Mesendoderm (in vitro differentiated cells): ENCODE measurements at regions not wholly inside any gene's neighbourhood (a gene's known extent, or its start where the extent isn't known, plus 50 kb on each side); places are given as distances from the start of the nearest gene placed in this dataset.

Experiments
- DNase-seq: peaks from one replicate; pipeline ENCODE4 v3.0.0; 2013
- H2AK5ac ChIP-seq: 2 replicates; pipeline ENCODE4 v1.6.1; 2013; ENCODE audit warnings: low read length, inconsistent platforms
- H2BK120ac ChIP-seq: 2 replicates; pipeline ENCODE4 v1.6.1; 2013; ENCODE audit warnings: low read depth, mild to moderate bottlenecking, low read length, moderate library complexity, mixed read lengths
- H2BK15ac ChIP-seq: replicated peaks from 2 replicates; pipeline ENCODE4 v1.6.1; 2013; ENCODE audit warnings: low read depth, mild to moderate bottlenecking, moderate library complexity
- H2BK5ac ChIP-seq: 2 replicates; pipeline ENCODE4 v1.6.1; 2013; ENCODE audit warnings: low read length, inconsistent platforms
- H3K18ac ChIP-seq: 2 replicates; pipeline ENCODE4 v1.6.1; 2013; ENCODE audit warnings: mild to moderate bottlenecking, low read length, mixed read lengths
- H3K23ac ChIP-seq: one replicate; pipeline ENCODE4 v1.6.1; 2013; ENCODE audit warnings: low read length
- H3K27ac ChIP-seq: 2 replicates; pipeline ENCODE4 v1.5.1; 2013; ENCODE audit warnings: low read depth, mild to moderate bottlenecking, inconsistent platforms, low read length, moderate library complexity
- H3K27me3 ChIP-seq: 2 replicates; pipeline ENCODE4 v1.6.1; 2013; ENCODE audit warnings: low read length, control low read depth, mild to moderate bottlenecking, inconsistent platforms; ENCODE audit not compliant: insufficient read depth, poor library complexity
- H3K36me3 ChIP-seq: 2 replicates; pipeline ENCODE4 v1.6.1; 2013; ENCODE audit warnings: low read length, inconsistent platforms; ENCODE audit not compliant: control insufficient read depth, insufficient read depth
- H3K4ac ChIP-seq: one replicate; pipeline ENCODE4 v1.6.1; 2013; ENCODE audit warnings: low read depth, mild to moderate bottlenecking, low read length, moderate library complexity
- H3K4me1 ChIP-seq: 2 replicates; pipeline ENCODE4 v1.6.1; 2013; ENCODE audit warnings: low read depth, low read length, inconsistent platforms; ENCODE audit not compliant: control insufficient read depth
- H3K4me2 ChIP-seq: 2 replicates; pipeline ENCODE4 v1.6.1; 2013; ENCODE audit warnings: low read length
- H3K4me3 ChIP-seq: 2 replicates; pipeline ENCODE4 v1.5.1; 2013; ENCODE audit warnings: mild to moderate bottlenecking, low read length
- H3K56ac ChIP-seq: one replicate; pipeline ENCODE4 v1.6.1; 2013; ENCODE audit warnings: low read length
- H3K79me1 ChIP-seq: 2 replicates; pipeline ENCODE4 v1.6.1; 2013; ENCODE audit warnings: low read length, inconsistent platforms
- H3K79me2 ChIP-seq: 2 replicates; pipeline ENCODE4 v1.6.1; 2013; ENCODE audit warnings: mild to moderate bottlenecking, low read length; ENCODE audit not compliant: control insufficient read depth, insufficient read depth
- H3K9ac ChIP-seq: 2 replicates; pipeline ENCODE4 v1.6.1; 2013; ENCODE audit warnings: low read length, inconsistent platforms
- H4K5ac ChIP-seq: one replicate; pipeline ENCODE4 v1.6.1; 2013; ENCODE audit warnings: low read length
- H4K8ac ChIP-seq: one replicate; pipeline ENCODE4 v1.6.1; 2013; ENCODE audit warnings: low read depth, mild to moderate bottlenecking, control low read depth, low read length, moderate library complexity
- WGBS: extraction: QIAGEN DNeasy Blood & Tissue Kit; methylation state at CpG from one replicate; pipeline ENCODE4 v1.1.7; 2013; ENCODE audit warnings: low lambda C conversion rate, missing lambda C conversion rate; ENCODE audit not compliant: insufficient coverage; ENCODE audit errors: extremely low coverage; 5-methylcytosine and 5-hydroxymethylcytosine counted together

DNA sequence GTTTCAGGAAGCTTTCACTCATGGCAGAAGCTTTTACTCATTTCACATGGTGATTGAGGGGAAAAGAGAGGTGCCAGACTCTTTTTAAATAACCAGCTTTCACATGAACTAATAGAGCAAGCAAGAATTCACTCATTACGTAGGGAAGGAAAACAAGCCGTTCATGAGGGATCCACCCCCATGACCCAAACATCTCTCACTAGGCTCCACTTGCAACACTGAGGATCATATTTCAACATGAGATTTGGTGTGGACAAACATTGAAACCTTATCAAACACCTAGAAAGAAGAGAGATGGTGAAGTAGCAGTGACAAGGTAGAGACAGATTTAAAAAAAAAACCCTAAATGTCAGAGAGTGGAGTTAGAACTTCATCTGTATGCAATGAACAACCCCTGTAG lies 408.6 kb upstream of the PDZRN3 start:
- H3K79me2 ChIP-seq: no peaks in the 10 kb centered on the region
- H3K4me2 ChIP-seq: no peak overlapping the region
- H4K8ac ChIP-seq: no peak overlapping the region
- DNase-seq: no peak
- no peaks in the 10 kb centered on the region for H3K36me3 ChIP-seq
- no peaks in the 10 kb centered on the region for H3K27me3 ChIP-seq
- H3K4me3 ChIP-seq: no peak overlapping the region
- H3K56ac ChIP-seq: no peak overlapping the region
- H3K4me1 ChIP-seq: no peaks in the 10 kb centered on the region
- no peak overlapping the region for H3K4ac ChIP-seq
- WGBS: no CpG with 5 or more reads among the region's 2 CpGs
- no peaks in the 10 kb centered on the region for H3K79me1 ChIP-seq
- H4K5ac ChIP-seq: no peak overlapping the region
- H3K9ac ChIP-seq: no peak overlapping the region
- no peak overlapping the region for H2BK120ac ChIP-seq
- no peak overlapping the region for H2BK5ac ChIP-seq
- H2AK5ac ChIP-seq: no peak overlapping the region
- H3K27ac ChIP-seq: no peak overlapping the region
- H3K23ac ChIP-seq: no peak overlapping the region
- H2BK15ac ChIP-seq: no peak overlapping the region
- H3K18ac ChIP-seq: no peak overlapping the region

- no CpG with 5 or more reads among the region's 7 CpGs for WGBS
- H3K9ac ChIP-seq: no peak overlapping the region
- H2BK5ac ChIP-seq: no peak overlapping the region
- H3K36me3 ChIP-seq: no peaks in the 10 kb centered on the region
- H4K8ac ChIP-seq: no peak overlapping the region
- H3K23ac ChIP-seq: no peak overlapping the region
- H3K27ac ChIP-seq: no peak overlapping the region
- no peaks in the 10 kb centered on the region for H3K79me2 ChIP-seq
- H2AK5ac ChIP-seq: no peak overlapping the region
- H3K4me1 ChIP-seq: no peaks in the 10 kb centered on the region
- H3K18ac ChIP-seq: no peak overlapping the region
- H4K5ac ChIP-seq: no peak overlapping the region
- H3K56ac ChIP-seq: no peak overlapping the region
- H2BK120ac ChIP-seq: no peak overlapping the region
- no peak overlapping the region for H3K4me3 ChIP-seq
- DNase-seq: peak; percentile 12
- H2BK15ac ChIP-seq: no peak overlapping the region
- no peaks in the 10 kb centered on the region for H3K27me3 ChIP-seq
- H3K4ac ChIP-seq: no peak overlapping the region
- H3K4me2 ChIP-seq: no peak overlapping the region
- H3K79me1 ChIP-seq: no peaks in the 10 kb centered on the region
Measured at GRCh38 chr3:74027121-74027520, 402.4 kb upstream of the PDZRN3 start.

- Histone ChIP-seq H3K4me1 (no peaks in the 10 kb centered on the region), H3K27me3 (no peaks in the 10 kb centered on the region), H3K27ac (no peak overlapping the region), H3K4ac (no peak overlapping the region), H3K4me2 (no peak overlapping the region), H3K79me1 (no peaks in the 10 kb centered on the region), H3K9ac (no peak overlapping the region), H2BK15ac (no peak overlapping the region), H3K36me3 (no peaks in the 10 kb centered on the region), H3K23ac (no peak overlapping the region), H4K5ac (no peak overlapping the region), H4K8ac (no peak overlapping the region), H3K79me2 (no peaks in the 10 kb centered on the region), H3K18ac (no peak overlapping the region), H2BK5ac (no peak overlapping the region), H2BK120ac (no peak overlapping the region), H2AK5ac (no peak overlapping the region), H3K56ac (no peak overlapping the region), H3K4me3 (no peak overlapping the region)
- WGBS: no CpG with 5 or more reads among the region's 2 CpGs
- DNase-seq: no peak
Measured at GRCh38 chr3:74023395-74023794, 398.7 kb upstream of the PDZRN3 start.

- H3K4me2 ChIP-seq: no peak overlapping the region
- no peak overlapping the region for H2BK5ac ChIP-seq
- no peak overlapping the region for H4K5ac ChIP-seq
- H3K4ac ChIP-seq: no peak overlapping the region
- no peak overlapping the region for H4K8ac ChIP-seq
- no peak overlapping the region for H3K18ac ChIP-seq
- H3K4me3 ChIP-seq: no peak overlapping the region
- no peak overlapping the region for H2BK120ac ChIP-seq
- no peak overlapping the region for H3K9ac ChIP-seq
- H3K23ac ChIP-seq: no peak overlapping the region
- H3K56ac ChIP-seq: no peak overlapping the region
- no peak overlapping the region for H2BK15ac ChIP-seq
- H2AK5ac ChIP-seq: no peak overlapping the region
- 100% methylated on average over 2 of the region's 2 CpGs for WGBS
- no peaks in the 10 kb centered on the region for H3K27me3 ChIP-seq
- no peaks in the 10 kb centered on the region for H3K79me2 ChIP-seq
- no peak for DNase-seq
- no peak overlapping the region for H3K27ac ChIP-seq
- no peaks in the 10 kb centered on the region for H3K36me3 ChIP-seq
- H3K4me1 ChIP-seq: no peaks in the 10 kb centered on the region
- H3K79me1 ChIP-seq: no peaks in the 10 kb centered on the region
Measured at GRCh38 chr3:74021449-74021848, 396.7 kb upstream of the PDZRN3 start.

- Histone ChIP-seq H3K4me3 (no peak overlapping the region), H3K23ac (no peak overlapping the region), H3K27me3 (no peaks in the 10 kb centered on the region), H2BK5ac (no peak overlapping the region), H4K8ac (no peak overlapping the region), H3K79me1 (no peaks in the 10 kb centered on the region), H3K79me2 (no peaks in the 10 kb centered on the region), H3K36me3 (no peaks in the 10 kb centered on the region), H4K5ac (no peak overlapping the region), H3K4ac (no peak overlapping the region), H3K9ac (no peak overlapping the region), H2BK15ac (no peak overlapping the region), H3K4me1 (no peaks in the 10 kb centered on the region), H3K18ac (no peak overlapping the region), H3K27ac (no peak overlapping the region), H2AK5ac (no peak overlapping the region), H3K4me2 (no peak overlapping the region), H3K56ac (no peak overlapping the region), H2BK120ac (no peak overlapping the region)
- no peak for DNase-seq
- WGBS: no CpG with 5 or more reads among the region's 4 CpGs
Measured at GRCh38 chr3:74009961-74010844, 385.5 kb upstream of the PDZRN3 start.

DNA sequence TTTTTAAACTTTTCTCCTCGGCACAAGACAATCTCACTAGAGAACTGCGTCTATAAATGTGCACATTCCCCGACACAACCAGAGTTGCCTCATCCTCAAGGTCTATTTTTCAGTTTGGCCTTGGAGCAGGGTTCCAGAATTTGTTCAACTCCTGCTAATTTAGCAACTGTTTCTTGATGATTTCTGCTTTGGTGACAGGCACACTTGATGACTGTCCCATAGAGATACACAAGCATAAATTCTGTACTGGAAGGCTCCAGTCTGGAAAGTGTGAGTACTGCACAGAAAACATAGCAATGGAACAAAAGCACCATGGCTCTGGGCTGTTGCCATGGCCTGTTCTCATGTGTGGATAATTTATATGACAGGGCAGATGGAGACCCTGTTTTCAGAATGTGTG lies 379.6 kb upstream of the PDZRN3 start:
- no peak overlapping the region for H2AK5ac ChIP-seq
- H3K36me3 ChIP-seq: no peaks in the 10 kb centered on the region
- no peak overlapping the region for H2BK120ac ChIP-seq
- WGBS: no CpG with 5 or more reads among the region's 3 CpGs
- no peak overlapping the region for H3K18ac ChIP-seq
- no peak overlapping the region for H3K27ac ChIP-seq
- no peak overlapping the region for H3K4me3 ChIP-seq
- no peak overlapping the region for H3K9ac ChIP-seq
- H3K23ac ChIP-seq: no peak overlapping the region
- no peaks in the 10 kb centered on the region for H3K27me3 ChIP-seq
- no peak overlapping the region for H2BK15ac ChIP-seq
- no peaks in the 10 kb centered on the region for H3K4me1 ChIP-seq
- H3K4me2 ChIP-seq: no peak overlapping the region
- no peak overlapping the region for H2BK5ac ChIP-seq
- no peaks in the 10 kb centered on the region for H3K79me2 ChIP-seq
- H3K56ac ChIP-seq: no peak overlapping the region
- H4K5ac ChIP-seq: no peak overlapping the region
- no peak for DNase-seq
- H3K79me1 ChIP-seq: no peaks in the 10 kb centered on the region
- no peak overlapping the region for H4K8ac ChIP-seq
- H3K4ac ChIP-seq: no peak overlapping the region
